WTC11 (cell line): ENCODE measurements at regions not wholly inside any gene's neighbourhood (a gene's known extent, or its start where the extent isn't known, plus 50 kb on each side); places are given as distances from the start of the nearest gene placed in this dataset.

Experiments
- ATAC-seq: fragments of 200-7000 bp; cut with Tn5 transposase; 2 replicates; pipeline ENCODE4 v1.10.0; 2021; ENCODE audit warnings: mild to moderate bottlenecking, moderate library complexity
- CTCF ChIA-PET: fragments of 300-600 bp; sonication (Branson Sonifier 250); formaldehyde crosslinking; loops from one replicate; lab custom pipeline; 2021; ENCODE audit warnings: antibody characterized with exemption; lab: Charles Lee
- POLR2A ChIA-PET: fragments of 350-600 bp; sonication (Branson Sonifier 250); formaldehyde crosslinking; loops from one replicate; lab custom pipeline; 2021; ENCODE audit warnings: antibody characterized with exemption; lab: Charles Lee
- DNase-seq: peaks from one replicate; pipeline ENCODE4 v3.0.0; 2021; ENCODE audit warnings: low spot score
- H3K27ac Mint-ChIP-seq: 2 replicates; pipeline ENCODE4 v1.8.0; 2021; ENCODE audit warnings: mixed read lengths
- H3K27me3 Mint-ChIP-seq: 2 replicates; pipeline ENCODE4 v1.8.0; 2021; ENCODE audit warnings: low read depth, mild to moderate bottlenecking, moderate library complexity, mixed read lengths
- H3K36me3 Mint-ChIP-seq: 2 replicates; pipeline ENCODE4 v1.8.0; 2021; ENCODE audit warnings: mixed read lengths
- H3K4me1 Mint-ChIP-seq: 2 replicates; pipeline ENCODE4 v1.8.0; 2022; ENCODE audit warnings: mixed read lengths
- H3K4me3 Mint-ChIP-seq: 2 replicates; pipeline ENCODE4 v1.8.0; 2021; ENCODE audit warnings: mild to moderate bottlenecking, moderate library complexity, mixed read lengths
- H3K9me3 Mint-ChIP-seq: 2 replicates; pipeline ENCODE4 v1.8.0; 2021; ENCODE audit warnings: mixed read lengths
- ELF4 ChIP-seq: sonication (generic); formaldehyde crosslinking; IDR thresholded peaks from 2 replicates; pipeline ENCODE4 v1.8.1; 2022; ENCODE audit warnings: low read depth, mild to moderate bottlenecking, moderate library complexity, missing genetic modification reagents
- ESRRA ChIP-seq: sonication (generic); formaldehyde crosslinking; IDR thresholded peaks from 2 replicates; pipeline ENCODE4 v1.8.1; 2022; ENCODE audit warnings: mild to moderate bottlenecking, missing genetic modification reagents, borderline replicate concordance
- HMGA2 ChIP-seq: fragments of 250-450 bp; sonication (Bioruptor Pico); IDR thresholded peaks from 2 replicates; pipeline ENCODE4 v1.4.0; 2021; ENCODE audit warnings: mild to moderate bottlenecking, moderate library complexity
- IRF2 ChIP-seq: sonication (generic); formaldehyde crosslinking; IDR thresholded peaks from 2 replicates; pipeline ENCODE4 v1.8.0; 2022; ENCODE audit warnings: low read depth, missing genetic modification reagents, borderline replicate concordance
- KAT7 ChIP-seq: sonication (generic); formaldehyde crosslinking; IDR thresholded peaks from 2 replicates; pipeline ENCODE4 v1.8.1; 2023; ENCODE audit warnings: missing genetic modification reagents, mild to moderate bottlenecking, borderline replicate concordance
- NR3C1 ChIP-seq: sonication (generic); formaldehyde crosslinking; conservative IDR thresholded peaks from 2 replicates; pipeline ENCODE4 v1.8.1; 2023; ENCODE audit warnings: low read depth, mild to moderate bottlenecking, missing genetic modification reagents
- SOX15 ChIP-seq: fragments of 250-450 bp; sonication (Bioruptor Pico); IDR thresholded peaks from 2 replicates; pipeline ENCODE4 v1.9.0; 2021; ENCODE audit warnings: mild to moderate bottlenecking
- SP1 ChIP-seq: sonication (generic); formaldehyde crosslinking; conservative IDR thresholded peaks from 2 replicates; pipeline ENCODE4 v1.8.1; 2022; ENCODE audit warnings: missing genetic modification reagents
- ZNF263 ChIP-seq: sonication (generic); formaldehyde crosslinking; IDR thresholded peaks from 2 replicates; pipeline ENCODE4 v1.8.1; 2022; ENCODE audit warnings: low read depth, mild to moderate bottlenecking, moderate library complexity, missing genetic modification reagents
- TF ChIP-seq, protein P1 (sequence below): sonication (generic); formaldehyde crosslinking; IDR thresholded peaks from 2 replicates; pipeline ENCODE4 v1.8.1; 2023; ENCODE audit warnings: mild to moderate bottlenecking, missing genetic modification reagents
- TF ChIP-seq, protein P2 (sequence below): sonication (generic); formaldehyde crosslinking; IDR thresholded peaks from 2 replicates; pipeline ENCODE4 v1.8.1; 2022; ENCODE audit warnings: low read depth, missing genetic modification reagents, borderline replicate concordance
- TF ChIP-seq, protein P3 (sequence below): sonication (generic); formaldehyde crosslinking; IDR thresholded peaks from 2 replicates; pipeline ENCODE4 v1.8.0; 2022; ENCODE audit warnings: mild to moderate bottlenecking, missing genetic modification reagents
- TF ChIP-seq, protein P4 (sequence below): fragments of 250-450 bp; sonication (Bioruptor Pico); conservative IDR thresholded peaks from 2 replicates; pipeline ENCODE4 v1.9.0; 2021; ENCODE audit warnings: mild to moderate bottlenecking
- TF ChIP-seq, protein P5 (sequence below): fragments of 200-600 bp; IDR thresholded peaks from 2 replicates; pipeline ENCODE4 v1.8.0; 2022; ENCODE audit warnings: antibody characterized with exemption
- TF ChIP-seq, protein P6 (sequence below): sonication (generic); formaldehyde crosslinking; conservative IDR thresholded peaks from 2 replicates; pipeline ENCODE4 v1.8.1; 2023; ENCODE audit warnings: mild to moderate bottlenecking, low read depth, missing genetic modification reagents, moderate library complexity
- TF ChIP-seq, protein P7 (sequence below): sonication (generic); formaldehyde crosslinking; IDR thresholded peaks from 2 replicates; pipeline ENCODE4 v1.8.0; 2022; ENCODE audit warnings: missing genetic modification reagents

DNA sequence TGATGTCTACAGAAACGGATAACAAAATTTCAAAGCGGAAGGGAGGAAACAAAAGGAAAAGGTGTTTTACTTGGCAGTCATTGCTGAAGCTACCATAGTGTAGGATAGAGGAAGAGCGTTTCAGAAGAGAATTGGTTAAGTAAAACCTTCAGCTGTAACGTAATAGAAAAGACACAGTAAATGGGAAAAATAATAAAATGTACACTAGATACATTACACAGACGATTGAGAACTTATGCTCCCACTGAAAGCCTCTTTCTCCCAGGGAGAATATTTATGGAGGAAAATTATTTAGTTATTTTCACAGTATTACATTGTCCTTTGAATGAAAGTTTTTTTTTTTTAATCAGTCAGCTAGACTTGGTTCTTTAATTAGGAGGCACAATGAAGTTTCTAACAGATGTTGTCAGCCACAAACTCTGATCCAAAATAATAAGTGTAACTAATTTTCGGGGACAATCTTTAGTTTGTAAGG lies 90.7 kb upstream of the PRDM1 start:
- peaks cover 35% of the 10 kb centered on the region for H3K4me1 Mint-ChIP-seq
- peaks cover 93% of the 10 kb centered on the region for H3K27me3 Mint-ChIP-seq
- no peak for ATAC-seq
- H3K4me3 Mint-ChIP-seq = peak overlapping the region; percentile 84
- TF ChIP-seq, protein P1, sequence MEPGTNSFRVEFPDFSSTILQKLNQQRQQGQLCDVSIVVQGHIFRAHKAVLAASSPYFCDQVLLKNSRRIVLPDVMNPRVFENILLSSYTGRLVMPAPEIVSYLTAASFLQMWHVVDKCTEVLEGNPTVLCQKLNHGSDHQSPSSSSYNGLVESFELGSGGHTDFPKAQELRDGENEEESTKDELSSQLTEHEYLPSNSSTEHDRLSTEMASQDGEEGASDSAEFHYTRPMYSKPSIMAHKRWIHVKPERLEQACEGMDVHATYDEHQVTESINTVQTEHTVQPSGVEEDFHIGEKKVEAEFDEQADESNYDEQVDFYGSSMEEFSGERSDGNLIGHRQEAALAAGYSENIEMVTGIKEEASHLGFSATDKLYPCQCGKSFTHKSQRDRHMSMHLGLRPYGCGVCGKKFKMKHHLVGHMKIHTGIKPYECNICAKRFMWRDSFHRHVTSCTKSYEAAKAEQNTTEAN = no peak
- TF ChIP-seq, protein P2, sequence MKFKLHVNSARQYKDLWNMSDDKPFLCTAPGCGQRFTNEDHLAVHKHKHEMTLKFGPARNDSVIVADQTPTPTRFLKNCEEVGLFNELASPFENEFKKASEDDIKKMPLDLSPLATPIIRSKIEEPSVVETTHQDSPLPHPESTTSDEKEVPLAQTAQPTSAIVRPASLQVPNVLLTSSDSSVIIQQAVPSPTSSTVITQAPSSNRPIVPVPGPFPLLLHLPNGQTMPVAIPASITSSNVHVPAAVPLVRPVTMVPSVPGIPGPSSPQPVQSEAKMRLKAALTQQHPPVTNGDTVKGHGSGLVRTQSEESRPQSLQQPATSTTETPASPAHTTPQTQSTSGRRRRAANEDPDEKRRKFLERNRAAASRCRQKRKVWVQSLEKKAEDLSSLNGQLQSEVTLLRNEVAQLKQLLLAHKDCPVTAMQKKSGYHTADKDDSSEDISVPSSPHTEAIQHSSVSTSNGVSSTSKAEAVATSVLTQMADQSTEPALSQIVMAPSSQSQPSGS = no peak
- TF ChIP-seq ZNF263 (no peak), SOX15 (CRISPR knock-in tag) (no peak), NR3C1 (CRISPR knock-in tag) (no peak)
- TF ChIP-seq, protein P3, sequence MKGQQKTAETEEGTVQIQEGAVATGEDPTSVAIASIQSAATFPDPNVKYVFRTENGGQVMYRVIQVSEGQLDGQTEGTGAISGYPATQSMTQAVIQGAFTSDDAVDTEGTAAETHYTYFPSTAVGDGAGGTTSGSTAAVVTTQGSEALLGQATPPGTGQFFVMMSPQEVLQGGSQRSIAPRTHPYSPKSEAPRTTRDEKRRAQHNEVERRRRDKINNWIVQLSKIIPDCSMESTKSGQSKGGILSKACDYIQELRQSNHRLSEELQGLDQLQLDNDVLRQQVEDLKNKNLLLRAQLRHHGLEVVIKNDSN = no peak
- TF ChIP-seq, protein P4, sequence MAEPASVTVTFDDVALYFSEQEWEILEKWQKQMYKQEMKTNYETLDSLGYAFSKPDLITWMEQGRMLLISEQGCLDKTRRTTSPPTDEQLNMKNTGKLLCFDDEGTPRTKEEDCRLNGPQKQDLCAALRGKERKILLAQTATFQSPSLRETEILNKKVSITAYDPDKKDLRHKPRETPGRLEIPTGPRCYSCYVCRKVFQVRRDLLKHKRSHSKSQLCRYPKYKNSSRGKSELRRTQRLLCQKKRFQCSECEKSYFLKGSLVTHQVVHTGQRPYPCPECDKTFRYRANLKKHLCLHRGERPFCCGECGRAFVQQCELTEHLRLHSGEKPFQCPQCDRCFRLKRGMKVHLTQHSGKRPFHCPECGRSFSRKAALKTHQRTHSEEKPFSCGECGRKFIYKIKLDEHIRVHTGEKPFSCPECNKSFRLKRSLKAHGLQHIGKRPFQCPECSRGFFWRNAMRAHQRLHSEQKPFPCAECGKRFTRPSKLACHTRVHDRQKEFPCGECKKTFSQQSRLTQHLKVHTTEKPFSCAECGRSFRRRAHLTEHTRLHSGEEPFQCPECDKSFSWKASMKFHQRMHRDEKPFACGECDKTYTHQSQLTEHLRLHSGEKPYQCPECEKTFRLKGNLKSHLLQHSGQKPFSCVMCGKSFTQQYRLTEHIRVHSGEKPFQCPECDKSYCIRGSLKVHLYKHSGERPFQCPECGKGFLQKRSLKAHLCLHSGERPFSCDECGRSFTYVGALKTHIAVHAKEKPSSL (CRISPR knock-in tag) = no peak
- TF ChIP-seq, protein P5, sequence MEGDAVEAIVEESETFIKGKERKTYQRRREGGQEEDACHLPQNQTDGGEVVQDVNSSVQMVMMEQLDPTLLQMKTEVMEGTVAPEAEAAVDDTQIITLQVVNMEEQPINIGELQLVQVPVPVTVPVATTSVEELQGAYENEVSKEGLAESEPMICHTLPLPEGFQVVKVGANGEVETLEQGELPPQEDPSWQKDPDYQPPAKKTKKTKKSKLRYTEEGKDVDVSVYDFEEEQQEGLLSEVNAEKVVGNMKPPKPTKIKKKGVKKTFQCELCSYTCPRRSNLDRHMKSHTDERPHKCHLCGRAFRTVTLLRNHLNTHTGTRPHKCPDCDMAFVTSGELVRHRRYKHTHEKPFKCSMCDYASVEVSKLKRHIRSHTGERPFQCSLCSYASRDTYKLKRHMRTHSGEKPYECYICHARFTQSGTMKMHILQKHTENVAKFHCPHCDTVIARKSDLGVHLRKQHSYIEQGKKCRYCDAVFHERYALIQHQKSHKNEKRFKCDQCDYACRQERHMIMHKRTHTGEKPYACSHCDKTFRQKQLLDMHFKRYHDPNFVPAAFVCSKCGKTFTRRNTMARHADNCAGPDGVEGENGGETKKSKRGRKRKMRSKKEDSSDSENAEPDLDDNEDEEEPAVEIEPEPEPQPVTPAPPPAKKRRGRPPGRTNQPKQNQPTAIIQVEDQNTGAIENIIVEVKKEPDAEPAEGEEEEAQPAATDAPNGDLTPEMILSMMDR = no peak
- no peak for DNase-seq
- ChIA-PET CTCF (interaction anchor here (1.1 to 4.7 kb wide), 2 partner anchors 77 to 91 kb away, joined by 3 to 26 read pairs; partner anchors contain the start of gene PRDM1), POLR2A (no interaction called here)
- H3K27ac Mint-ChIP-seq = no peak overlapping the region
- no peaks in the 10 kb centered on the region for H3K9me3 Mint-ChIP-seq
- H3K36me3 Mint-ChIP-seq = no peaks in the 10 kb centered on the region

DNA sequence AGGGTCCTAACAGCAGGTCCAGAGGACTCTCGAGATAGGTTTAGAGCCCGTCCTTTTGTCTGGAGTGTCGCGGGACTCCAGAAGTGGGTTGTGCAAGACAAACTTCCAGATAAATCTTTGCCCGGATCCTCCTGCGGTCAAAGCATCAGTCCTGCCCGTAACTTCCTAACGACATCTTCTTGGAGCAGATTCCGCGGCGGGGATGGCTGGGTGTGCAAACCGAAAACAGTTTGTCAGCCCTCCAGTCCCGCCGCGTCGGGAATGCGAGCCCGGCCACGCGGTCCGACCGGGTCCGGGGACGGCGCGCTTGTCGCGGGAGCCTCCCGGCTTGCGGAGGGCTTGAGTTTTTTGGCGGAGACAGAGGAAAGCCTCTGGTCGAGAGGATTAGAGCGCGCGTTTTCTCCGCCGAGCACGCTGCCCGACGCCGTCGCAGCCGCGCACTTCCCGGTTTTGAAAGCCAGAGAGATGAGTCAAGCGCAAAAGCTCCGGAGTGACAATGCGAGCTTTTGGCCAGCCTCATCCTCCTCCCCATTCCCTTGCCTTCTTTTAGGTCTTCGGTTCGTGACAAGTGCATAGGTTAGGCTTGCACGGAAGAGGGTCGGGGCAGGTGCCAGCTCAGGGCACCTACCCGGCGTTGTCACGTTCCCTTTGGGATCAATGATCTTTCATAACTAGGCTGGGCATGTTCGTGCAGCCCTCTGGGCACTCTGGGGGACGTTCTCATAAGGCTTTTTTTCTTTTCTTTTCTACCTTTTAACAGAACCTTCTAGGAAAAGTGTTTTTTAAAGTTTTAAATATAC lies 91.3 kb upstream of the PRDM1 start:
- POLR2A ChIA-PET = no interaction called here
- DNase-seq (peak; percentile 65), ATAC-seq (peak; percentile 11)
- H3K27ac Mint-ChIP-seq = no peak overlapping the region
- H3K4me3 Mint-ChIP-seq = peak overlapping the region; percentile 84
- CTCF ChIA-PET = interaction anchor here (1.1 to 4.7 kb wide), 2 partner anchors 78 to 92 kb away, joined by 3 to 26 read pairs; partner anchors contain the start of gene PRDM1
- no peaks in the 10 kb centered on the region for H3K9me3 Mint-ChIP-seq
- H3K27me3 Mint-ChIP-seq = peaks cover 97% of the 10 kb centered on the region
- H3K4me1 Mint-ChIP-seq = peaks cover 40% of the 10 kb centered on the region
- no peaks in the 10 kb centered on the region for H3K36me3 Mint-ChIP-seq
- no peak for TF ChIP-seq ELF4
- TF ChIP-seq SP1 (CRISPR knock-in tag) = no peak; the same call in 1 of the 2 replicates
- TF ChIP-seq, protein P6, sequence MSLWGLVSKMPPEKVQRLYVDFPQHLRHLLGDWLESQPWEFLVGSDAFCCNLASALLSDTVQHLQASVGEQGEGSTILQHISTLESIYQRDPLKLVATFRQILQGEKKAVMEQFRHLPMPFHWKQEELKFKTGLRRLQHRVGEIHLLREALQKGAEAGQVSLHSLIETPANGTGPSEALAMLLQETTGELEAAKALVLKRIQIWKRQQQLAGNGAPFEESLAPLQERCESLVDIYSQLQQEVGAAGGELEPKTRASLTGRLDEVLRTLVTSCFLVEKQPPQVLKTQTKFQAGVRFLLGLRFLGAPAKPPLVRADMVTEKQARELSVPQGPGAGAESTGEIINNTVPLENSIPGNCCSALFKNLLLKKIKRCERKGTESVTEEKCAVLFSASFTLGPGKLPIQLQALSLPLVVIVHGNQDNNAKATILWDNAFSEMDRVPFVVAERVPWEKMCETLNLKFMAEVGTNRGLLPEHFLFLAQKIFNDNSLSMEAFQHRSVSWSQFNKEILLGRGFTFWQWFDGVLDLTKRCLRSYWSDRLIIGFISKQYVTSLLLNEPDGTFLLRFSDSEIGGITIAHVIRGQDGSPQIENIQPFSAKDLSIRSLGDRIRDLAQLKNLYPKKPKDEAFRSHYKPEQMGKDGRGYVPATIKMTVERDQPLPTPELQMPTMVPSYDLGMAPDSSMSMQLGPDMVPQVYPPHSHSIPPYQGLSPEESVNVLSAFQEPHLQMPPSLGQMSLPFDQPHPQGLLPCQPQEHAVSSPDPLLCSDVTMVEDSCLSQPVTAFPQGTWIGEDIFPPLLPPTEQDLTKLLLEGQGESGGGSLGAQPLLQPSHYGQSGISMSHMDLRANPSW (CRISPR knock-in tag) = no peak
- TF ChIP-seq IRF2 (CRISPR knock-in tag) = no peak
- TF ChIP-seq, protein P3 = peak; percentile 26; the same call in 1 of the 2 replicates
- no peak for TF ChIP-seq HMGA2 (CRISPR knock-in tag)
- no peak for TF ChIP-seq ESRRA (CRISPR knock-in tag)
- no peak; the same call in 1 of the 2 replicates for TF ChIP-seq KAT7 (CRISPR knock-in tag)
- TF ChIP-seq, protein P7, sequence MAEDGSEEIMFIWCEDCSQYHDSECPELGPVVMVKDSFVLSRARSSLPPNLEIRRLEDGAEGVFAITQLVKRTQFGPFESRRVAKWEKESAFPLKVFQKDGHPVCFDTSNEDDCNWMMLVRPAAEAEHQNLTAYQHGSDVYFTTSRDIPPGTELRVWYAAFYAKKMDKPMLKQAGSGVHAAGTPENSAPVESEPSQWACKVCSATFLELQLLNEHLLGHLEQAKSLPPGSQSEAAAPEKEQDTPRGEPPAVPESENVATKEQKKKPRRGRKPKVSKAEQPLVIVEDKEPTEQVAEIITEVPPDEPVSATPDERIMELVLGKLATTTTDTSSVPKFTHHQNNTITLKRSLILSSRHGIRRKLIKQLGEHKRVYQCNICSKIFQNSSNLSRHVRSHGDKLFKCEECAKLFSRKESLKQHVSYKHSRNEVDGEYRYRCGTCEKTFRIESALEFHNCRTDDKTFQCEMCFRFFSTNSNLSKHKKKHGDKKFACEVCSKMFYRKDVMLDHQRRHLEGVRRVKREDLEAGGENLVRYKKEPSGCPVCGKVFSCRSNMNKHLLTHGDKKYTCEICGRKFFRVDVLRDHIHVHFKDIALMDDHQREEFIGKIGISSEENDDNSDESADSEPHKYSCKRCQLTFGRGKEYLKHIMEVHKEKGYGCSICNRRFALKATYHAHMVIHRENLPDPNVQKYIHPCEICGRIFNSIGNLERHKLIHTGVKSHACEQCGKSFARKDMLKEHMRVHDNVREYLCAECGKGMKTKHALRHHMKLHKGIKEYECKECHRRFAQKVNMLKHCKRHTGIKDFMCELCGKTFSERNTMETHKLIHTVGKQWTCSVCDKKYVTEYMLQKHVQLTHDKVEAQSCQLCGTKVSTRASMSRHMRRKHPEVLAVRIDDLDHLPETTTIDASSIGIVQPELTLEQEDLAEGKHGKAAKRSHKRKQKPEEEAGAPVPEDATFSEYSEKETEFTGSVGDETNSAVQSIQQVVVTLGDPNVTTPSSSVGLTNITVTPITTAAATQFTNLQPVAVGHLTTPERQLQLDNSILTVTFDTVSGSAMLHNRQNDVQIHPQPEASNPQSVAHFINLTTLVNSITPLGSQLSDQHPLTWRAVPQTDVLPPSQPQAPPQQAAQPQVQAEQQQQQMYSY = peak; percentile 60; the same call in 1 of the 2 replicates
